ENCODE measurements at regions not wholly inside any gene's neighbourhood (a gene's known extent, or its start where the extent isn't known, plus 50 kb on each side); places are given as distances from the start of the nearest gene placed in this dataset.

- H3K27ac ChIP-seq (ENCODE audit: low read depth, low read length): no peak overlapping the region
- H3K36me3 ChIP-seq (ENCODE audit: control insufficient read depth in 1 of 2, insufficient read depth in 2 of 2, low read length in 2 of 2): no peaks in the 10 kb centered on the region
- no peak for TF ChIP-seq CEBPB (IDR thresholded peaks at IDR 0.05; ENCODE audit: low read depth)
- TF ChIP-seq, protein P1, sequence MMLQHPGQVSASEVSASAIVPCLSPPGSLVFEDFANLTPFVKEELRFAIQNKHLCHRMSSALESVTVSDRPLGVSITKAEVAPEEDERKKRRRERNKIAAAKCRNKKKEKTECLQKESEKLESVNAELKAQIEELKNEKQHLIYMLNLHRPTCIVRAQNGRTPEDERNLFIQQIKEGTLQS (IDR thresholded peaks at IDR 0.05): no peak
- no peak for TF ChIP-seq FOSL1 (IDR thresholded peaks at IDR 0.05; ENCODE audit: low read depth)
- no peak for TF ChIP-seq CTCF (IDR thresholded peaks at IDR 0.05 in 2 of 3, conservative IDR thresholded peaks at IDR 0.05 in 1 of 3; ENCODE audit: borderline replicate concordance in 1 of 3, insufficient read depth in 1 of 3, low read depth in 2 of 3, low read length in 2 of 3)
- TF ChIP-seq ZFX (IDR thresholded peaks at IDR 0.05): no peak
- H4K20me1 ChIP-seq (ENCODE audit: insufficient read depth): no peaks in the 10 kb centered on the region
- intact Hi-C loops (cut with micrococcal nuclease): no loop called here
- no peak overlapping the region for H3K4me3 ChIP-seq (replicated peaks in 1 of 2; ENCODE audit: low read depth in 1 of 2, low read length in 2 of 2)
- no peaks in the 10 kb centered on the region for H3K4me1 ChIP-seq (ENCODE audit: control insufficient read depth in 1 of 2, insufficient read depth in 2 of 2, low read length in 2 of 2)
- no peak overlapping the region for H3K9ac ChIP-seq (ENCODE audit: low read length)
- ATAC-seq (no peak), DNase-seq (ENCODE audit: low read depth, low spot score) (no peak)
- no peak overlapping the region for H3K4me2 ChIP-seq (ENCODE audit: low read length)
- H3K9me2 ChIP-seq (ENCODE audit: insufficient read depth): no peaks in the 10 kb centered on the region
- no TSS peak for BruUV-seq (replicated peaks)
- CTCF ChIA-PET: no interaction called here
- no peaks in the 10 kb centered on the region for H3K27me3 ChIP-seq (ENCODE audit: insufficient read depth, low read length)
- RAD21 ChIA-PET (ENCODE audit: low non-redundant PET in 1 of 2, low total read pairs in 2 of 2, uncharacterized antibody in 2 of 2, unreplicated experiment in 2 of 2): no interaction called here
- H3K9me3 ChIP-seq (ENCODE audit: control insufficient read depth in 1 of 2, insufficient read depth in 1 of 2, low read depth in 1 of 2, low read length in 2 of 2): no peaks in the 10 kb centered on the region
- no peaks in the 10 kb centered on the region for H3K79me2 ChIP-seq (ENCODE audit: insufficient read depth, low read length)
- POLR2A ChIA-PET: no interaction called here
- no peak overlapping the region for H2AFZ ChIP-seq (ENCODE audit: low read depth, low read length, poor library complexity, severe bottlenecking)
Measured at GRCh38 chr20:52251827-52252226, 60.2 kb upstream of the ZFP64 start.

DNA sequence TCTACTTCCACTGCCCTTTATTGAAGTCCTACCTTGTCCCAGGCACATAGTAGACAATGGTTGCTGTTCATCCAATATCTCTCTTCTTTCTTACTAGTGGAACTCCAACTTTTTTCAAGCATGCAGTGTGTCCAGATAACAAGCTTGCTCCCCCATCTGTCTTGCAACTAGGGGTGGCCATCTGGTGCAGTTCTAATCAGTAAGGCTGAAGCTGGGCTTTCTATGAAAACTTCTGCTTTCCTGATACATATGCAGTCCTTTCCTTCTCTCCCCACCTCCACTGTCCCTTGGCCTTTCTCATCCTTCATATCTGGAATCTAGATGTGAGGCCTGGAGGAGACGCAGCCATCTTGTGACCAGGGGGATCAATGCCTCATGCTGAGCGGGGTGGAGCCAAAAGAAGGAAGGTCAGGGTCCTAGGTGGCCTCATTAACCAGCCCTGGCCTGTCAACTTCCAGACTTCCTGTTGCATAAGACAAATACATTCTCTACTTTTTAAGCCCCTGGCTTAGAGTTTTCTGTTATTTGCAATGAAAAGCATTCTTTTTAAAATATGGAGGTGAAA, 59.6 kb upstream of the ZFP64 start:
- ChIA-PET POLR2A (no interaction called here), RAD21 (ENCODE audit: low non-redundant PET in 1 of 2, low total read pairs in 2 of 2, uncharacterized antibody in 2 of 2, unreplicated experiment in 2 of 2) (no interaction called here), CTCF (no interaction called here)
- Histone ChIP-seq H4K20me1 (ENCODE audit: insufficient read depth) (no peaks in the 10 kb centered on the region), H3K4me2 (ENCODE audit: low read length) (no peak overlapping the region), H3K9me3 (ENCODE audit: control insufficient read depth in 1 of 2, insufficient read depth in 1 of 2, low read depth in 1 of 2, low read length in 2 of 2) (no peaks in the 10 kb centered on the region), H3K9me2 (ENCODE audit: insufficient read depth) (no peaks in the 10 kb centered on the region), H3K27ac (ENCODE audit: low read depth, low read length) (no peak overlapping the region), H2AFZ (ENCODE audit: low read depth, low read length, poor library complexity, severe bottlenecking) (no peak overlapping the region), H3K79me2 (ENCODE audit: insufficient read depth, low read length) (no peaks in the 10 kb centered on the region), H3K9ac (ENCODE audit: low read length) (no peak overlapping the region), H3K4me1 (ENCODE audit: control insufficient read depth in 1 of 2, insufficient read depth in 2 of 2, low read length in 2 of 2) (no peaks in the 10 kb centered on the region), H3K4me3 (replicated peaks in 1 of 2; ENCODE audit: low read depth in 1 of 2, low read length in 2 of 2) (no peak overlapping the region), H3K27me3 (ENCODE audit: insufficient read depth, low read length) (no peaks in the 10 kb centered on the region), H3K36me3 (ENCODE audit: control insufficient read depth in 1 of 2, insufficient read depth in 2 of 2, low read length in 2 of 2) (no peaks in the 10 kb centered on the region)
- DNase-seq (ENCODE audit: low read depth, low spot score): no peak
- no TSS peak for BruUV-seq (replicated peaks)
- no peak for ATAC-seq
- intact Hi-C loops (cut with micrococcal nuclease): no loop called here
- TF ChIP-seq, protein P1 (IDR thresholded peaks at IDR 0.05): no peak
- no peak for TF ChIP-seq ZFX (IDR thresholded peaks at IDR 0.05)
- TF ChIP-seq SIN3A (IDR thresholded peaks at IDR 0.05; ENCODE audit: low read depth): no peak
- no peak for TF ChIP-seq CBX3 (IDR thresholded peaks at IDR 0.05; ENCODE audit: low read depth)
- TF ChIP-seq EGR1 (IDR thresholded peaks at IDR 0.05; ENCODE audit: low read depth): no peak
- TF ChIP-seq RAD21 (IDR thresholded peaks at IDR 0.05; ENCODE audit: low read depth): no peak
- no peak for TF ChIP-seq ELF1 (IDR thresholded peaks at IDR 0.05; ENCODE audit: borderline replicate concordance, low read depth)
- TF ChIP-seq POLR2AphosphoS5 (IDR thresholded peaks at IDR 0.05; ENCODE audit: low read depth, low read length): no peak
- TF ChIP-seq ZBTB33 (IDR thresholded peaks at IDR 0.05; ENCODE audit: extremely low read depth, insufficient replicate concordance, low read length): no peak
- TF ChIP-seq, protein P2, sequence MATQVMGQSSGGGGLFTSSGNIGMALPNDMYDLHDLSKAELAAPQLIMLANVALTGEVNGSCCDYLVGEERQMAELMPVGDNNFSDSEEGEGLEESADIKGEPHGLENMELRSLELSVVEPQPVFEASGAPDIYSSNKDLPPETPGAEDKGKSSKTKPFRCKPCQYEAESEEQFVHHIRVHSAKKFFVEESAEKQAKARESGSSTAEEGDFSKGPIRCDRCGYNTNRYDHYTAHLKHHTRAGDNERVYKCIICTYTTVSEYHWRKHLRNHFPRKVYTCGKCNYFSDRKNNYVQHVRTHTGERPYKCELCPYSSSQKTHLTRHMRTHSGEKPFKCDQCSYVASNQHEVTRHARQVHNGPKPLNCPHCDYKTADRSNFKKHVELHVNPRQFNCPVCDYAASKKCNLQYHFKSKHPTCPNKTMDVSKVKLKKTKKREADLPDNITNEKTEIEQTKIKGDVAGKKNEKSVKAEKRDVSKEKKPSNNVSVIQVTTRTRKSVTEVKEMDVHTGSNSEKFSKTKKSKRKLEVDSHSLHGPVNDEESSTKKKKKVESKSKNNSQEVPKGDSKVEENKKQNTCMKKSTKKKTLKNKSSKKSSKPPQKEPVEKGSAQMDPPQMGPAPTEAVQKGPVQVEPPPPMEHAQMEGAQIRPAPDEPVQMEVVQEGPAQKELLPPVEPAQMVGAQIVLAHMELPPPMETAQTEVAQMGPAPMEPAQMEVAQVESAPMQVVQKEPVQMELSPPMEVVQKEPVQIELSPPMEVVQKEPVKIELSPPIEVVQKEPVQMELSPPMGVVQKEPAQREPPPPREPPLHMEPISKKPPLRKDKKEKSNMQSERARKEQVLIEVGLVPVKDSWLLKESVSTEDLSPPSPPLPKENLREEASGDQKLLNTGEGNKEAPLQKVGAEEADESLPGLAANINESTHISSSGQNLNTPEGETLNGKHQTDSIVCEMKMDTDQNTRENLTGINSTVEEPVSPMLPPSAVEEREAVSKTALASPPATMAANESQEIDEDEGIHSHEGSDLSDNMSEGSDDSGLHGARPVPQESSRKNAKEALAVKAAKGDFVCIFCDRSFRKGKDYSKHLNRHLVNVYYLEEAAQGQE (IDR thresholded peaks at IDR 0.05; ENCODE audit: low read depth): no peak

Data from HCT116 (cell line).